OCI-LY3 (cell line): ENCODE measurements at regions not wholly inside any gene's neighbourhood (a gene's known extent, or its start where the extent isn't known, plus 50 kb on each side); places are given as distances from the start of the nearest gene placed in this dataset.

Source experiments
- H2AFZ ChIP-seq: fragments of 200-600, 300-600 bp; shearing (Covaris generic); 2 replicates; pipeline ENCODE4 v1.6.0; 2014; ENCODE audit warnings: antibody characterized with exemption, low read depth, low read length
- H3K27ac ChIP-seq: fragments of 200-600, 300-600 bp; sonication (generic); 2 replicates; pipeline ENCODE4 v1.5.1; 2014; ENCODE audit warnings: mild to moderate bottlenecking, low read length, moderate library complexity, mixed read lengths
- H3K27me3 ChIP-seq: fragments of 200-600, 300-600 bp; sonication (generic); 2 replicates; pipeline ENCODE4 v1.6.1; 2014; ENCODE audit warnings: low read depth, low read length, mixed read lengths
- H3K36me3 ChIP-seq: fragments of 200-600, 300-600 bp; sonication (generic); replicated peaks from 2 replicates; pipeline ENCODE3; 2014; ENCODE audit warnings: low read depth, low read length, mixed read lengths
- H3K4me1 ChIP-seq: fragments of 300-600, 200-600 bp; sonication (generic); 2 replicates; pipeline ENCODE4 v1.6.1; 2014; ENCODE audit warnings: low read length, mixed read lengths
- H3K4me2 ChIP-seq: fragments of 200-600, 300-600 bp; sonication (generic); 2 replicates; pipeline ENCODE4 v1.6.1; 2014; ENCODE audit warnings: low read length, mixed read lengths
- H3K4me3 ChIP-seq: fragments of 300-600, 200-600 bp; sonication (generic); 2 replicates; pipeline ENCODE4 v1.5.1; 2014; ENCODE audit warnings: antibody characterized with exemption, mild to moderate bottlenecking, low read length, moderate library complexity
- H3K79me2 ChIP-seq: fragments of 300-600, 200-600 bp; shearing (Covaris generic); 2 replicates; pipeline ENCODE4 v1.6.1; 2014; ENCODE audit warnings: mild to moderate bottlenecking, low read length, mixed read lengths
- H3K9ac ChIP-seq: fragments of 300-600, 200-600 bp; shearing (Covaris generic); 2 replicates; pipeline ENCODE4 v1.6.0; 2014; ENCODE audit warnings: mild to moderate bottlenecking, low read length, moderate library complexity
- H3K9me3 ChIP-seq: fragments of 200-600, 300-600 bp; shearing (Covaris generic); 2 replicates; pipeline ENCODE4 v1.6.1; 2014; ENCODE audit warnings: low read length, mixed read lengths; ENCODE audit not compliant: insufficient read depth
- H4K20me1 ChIP-seq: fragments of 200-600, 300-600 bp; sonication (generic); 2 replicates; pipeline ENCODE4 v1.6.1; 2016; ENCODE audit warnings: low read length, mixed read lengths; ENCODE audit not compliant: insufficient read depth
- EZH2phosphoT487 ChIP-seq: fragments of 200-600 bp; shearing (Covaris generic); IDR thresholded peaks from 2 replicates; pipeline ENCODE4 v1.6.1; 2018; ENCODE audit warnings: antibody characterized with exemption, mixed run types, low read depth
- TF ChIP-seq, protein P1 (sequence below): fragments of 200-600, 300-600 bp; sonication (generic); IDR thresholded peaks from 2 replicates; pipeline ENCODE4 v1.5.1; 2014; ENCODE audit warnings: antibody characterized with exemption, low read length, low read depth

DNA sequence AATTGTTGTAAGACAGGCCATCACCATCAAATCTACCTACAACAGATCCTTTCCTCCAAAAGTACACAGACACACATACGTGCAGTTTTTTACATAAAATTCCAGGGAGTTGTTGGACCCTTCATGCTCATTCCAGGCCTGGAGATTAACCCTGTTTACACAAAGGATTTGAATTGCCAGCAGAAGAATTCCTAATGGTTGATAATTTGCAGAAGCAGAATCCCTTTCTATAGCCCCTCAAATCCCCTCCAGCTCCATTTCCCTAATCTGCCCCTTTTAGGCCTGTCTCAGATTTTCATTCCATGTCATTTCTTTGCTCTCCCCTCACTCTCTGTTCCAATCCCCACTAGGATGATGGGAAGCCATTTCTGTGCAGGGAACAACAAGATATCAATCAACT lies 102.9 kb upstream of the TOX3 start:
- TF ChIP-seq EZH2phosphoT487 = no peak
- TF ChIP-seq, protein P1, sequence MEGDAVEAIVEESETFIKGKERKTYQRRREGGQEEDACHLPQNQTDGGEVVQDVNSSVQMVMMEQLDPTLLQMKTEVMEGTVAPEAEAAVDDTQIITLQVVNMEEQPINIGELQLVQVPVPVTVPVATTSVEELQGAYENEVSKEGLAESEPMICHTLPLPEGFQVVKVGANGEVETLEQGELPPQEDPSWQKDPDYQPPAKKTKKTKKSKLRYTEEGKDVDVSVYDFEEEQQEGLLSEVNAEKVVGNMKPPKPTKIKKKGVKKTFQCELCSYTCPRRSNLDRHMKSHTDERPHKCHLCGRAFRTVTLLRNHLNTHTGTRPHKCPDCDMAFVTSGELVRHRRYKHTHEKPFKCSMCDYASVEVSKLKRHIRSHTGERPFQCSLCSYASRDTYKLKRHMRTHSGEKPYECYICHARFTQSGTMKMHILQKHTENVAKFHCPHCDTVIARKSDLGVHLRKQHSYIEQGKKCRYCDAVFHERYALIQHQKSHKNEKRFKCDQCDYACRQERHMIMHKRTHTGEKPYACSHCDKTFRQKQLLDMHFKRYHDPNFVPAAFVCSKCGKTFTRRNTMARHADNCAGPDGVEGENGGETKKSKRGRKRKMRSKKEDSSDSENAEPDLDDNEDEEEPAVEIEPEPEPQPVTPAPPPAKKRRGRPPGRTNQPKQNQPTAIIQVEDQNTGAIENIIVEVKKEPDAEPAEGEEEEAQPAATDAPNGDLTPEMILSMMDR = no peak
- Histone ChIP-seq H3K9ac (no peak overlapping the region), H2AFZ (no peak overlapping the region), H3K27ac (no peak overlapping the region), H3K9me3 (no peaks in the 10 kb centered on the region), H3K4me3 (no peak overlapping the region), H3K27me3 (no peaks in the 10 kb centered on the region), H3K4me2 (no peak overlapping the region), H4K20me1 (no peaks in the 10 kb centered on the region), H3K79me2 (no peaks in the 10 kb centered on the region), H3K4me1 (no peaks in the 10 kb centered on the region), H3K36me3 (no peaks in the 10 kb centered on the region)

DNA sequence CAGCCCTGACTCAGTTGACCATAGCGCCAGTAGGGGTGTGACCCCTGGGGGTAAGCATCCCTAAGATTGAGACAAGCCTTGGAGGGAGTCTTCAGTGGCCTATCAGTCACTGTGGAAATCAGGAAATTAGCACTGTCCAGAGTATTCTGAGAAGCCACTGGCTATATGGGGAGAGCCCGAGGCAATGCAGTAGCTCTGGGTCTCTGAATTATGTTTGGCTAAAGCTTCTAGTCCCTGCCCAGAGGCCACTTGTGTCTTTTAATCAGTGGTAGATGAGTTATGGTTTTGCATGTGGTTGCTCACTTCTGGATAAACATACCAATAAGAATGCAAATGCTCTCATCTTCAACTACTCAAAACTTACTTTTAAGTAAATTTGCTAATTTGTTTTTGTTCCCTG lies 100.6 kb upstream of the TOX3 start:
- H3K4me3 ChIP-seq = no peak overlapping the region
- no peak for TF ChIP-seq EZH2phosphoT487
- TF ChIP-seq, protein P1 = no peak

DNA sequence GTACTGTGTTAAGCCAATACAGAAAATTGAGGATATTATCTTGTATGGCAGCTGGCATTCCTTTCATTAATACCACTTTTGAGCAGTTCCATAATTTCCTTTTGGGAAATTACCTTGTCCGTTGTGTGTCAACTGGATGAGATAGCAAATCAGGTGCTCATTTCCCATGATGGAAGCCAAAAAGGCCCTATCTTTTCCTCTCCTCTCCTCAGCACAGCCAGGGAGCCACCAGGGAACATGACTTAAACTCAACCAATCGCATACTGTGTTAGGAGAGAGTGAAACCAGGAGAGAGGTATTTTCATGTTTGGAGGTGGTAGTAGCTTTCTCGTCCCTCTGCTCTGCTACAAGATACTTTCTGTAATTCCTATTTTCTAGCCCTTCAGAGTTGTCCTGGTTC lies 96.1 kb upstream of the TOX3 start:
- H3K4me1 ChIP-seq = no peaks in the 10 kb centered on the region
- no peaks in the 10 kb centered on the region for H3K79me2 ChIP-seq
- no peaks in the 10 kb centered on the region for H3K9me3 ChIP-seq
- H3K9ac ChIP-seq = no peak overlapping the region
- H3K27ac ChIP-seq = no peak overlapping the region
- no peak overlapping the region for H3K4me3 ChIP-seq
- H3K36me3 ChIP-seq = no peaks in the 10 kb centered on the region
- H4K20me1 ChIP-seq = no peaks in the 10 kb centered on the region
- no peak for TF ChIP-seq EZH2phosphoT487
- TF ChIP-seq, protein P1 = no peak
- H2AFZ ChIP-seq = no peak overlapping the region
- no peak overlapping the region for H3K4me2 ChIP-seq
- no peaks in the 10 kb centered on the region for H3K27me3 ChIP-seq

More for the DNA sequence above, 100.6 kb upstream of the TOX3 start:
- Histone ChIP-seq H4K20me1 (no peaks in the 10 kb centered on the region), H3K9ac (no peak overlapping the region), H3K27ac (no peak overlapping the region), H3K79me2 (no peaks in the 10 kb centered on the region), H3K9me3 (no peaks in the 10 kb centered on the region), H3K4me1 (no peaks in the 10 kb centered on the region), H3K36me3 (no peaks in the 10 kb centered on the region), H2AFZ (no peak overlapping the region), H3K4me2 (no peak overlapping the region), H3K27me3 (no peaks in the 10 kb centered on the region)

DNA sequence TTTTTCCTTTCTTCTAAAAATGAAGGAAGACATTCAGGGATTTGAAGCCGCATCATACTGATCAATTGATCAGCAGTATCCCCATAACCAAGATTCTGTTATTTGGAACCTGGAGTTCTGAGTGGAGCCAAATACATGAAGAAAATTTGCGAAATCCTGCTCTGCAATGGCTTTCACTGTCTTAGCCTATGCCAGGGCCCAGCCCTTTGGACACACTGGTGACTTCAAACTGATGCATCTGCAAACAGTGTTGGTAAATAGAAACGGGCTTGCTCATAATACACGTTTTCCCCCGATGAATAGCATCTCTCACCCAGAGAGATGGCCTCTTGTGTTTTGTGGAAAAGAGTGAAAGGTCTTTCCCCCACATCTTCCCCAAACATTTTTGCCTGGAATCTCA lies 87.6 kb upstream of the TOX3 start:
- TF ChIP-seq, protein P1 = no peak
- no peak for TF ChIP-seq EZH2phosphoT487
- H4K20me1 ChIP-seq = no peaks in the 10 kb centered on the region

More for the DNA sequence above, 87.6 kb upstream of the TOX3 start:
- Histone ChIP-seq H3K4me2 (no peak overlapping the region), H3K36me3 (no peaks in the 10 kb centered on the region), H3K79me2 (no peaks in the 10 kb centered on the region), H3K9me3 (no peaks in the 10 kb centered on the region), H3K27me3 (no peaks in the 10 kb centered on the region), H3K27ac (no peak overlapping the region), H3K4me1 (no peaks in the 10 kb centered on the region), H2AFZ (no peak overlapping the region), H3K4me3 (no peak overlapping the region), H3K9ac (no peak overlapping the region)
